ENCODE measurements at regions not wholly inside any gene's neighbourhood (a gene's known extent, or its start where the extent isn't known, plus 50 kb on each side); places are given as distances from the start of the nearest gene placed in this dataset.

- no peak for TF ChIP-seq POLR2A (IDR thresholded peaks at IDR 0.05)
- no peak for TF ChIP-seq CTCF (IDR thresholded peaks at IDR 0.05)
- Histone ChIP-seq H3K4me3 (no peak overlapping the region), H3K36me3 (ENCODE audit: low read depth, missing control alignments) (no peaks in the 10 kb centered on the region), H3K27me3 (no peaks in the 10 kb centered on the region), H3K9me3 (no peaks in the 10 kb centered on the region), H3K4me1 (no peaks in the 10 kb centered on the region), H3K27ac (no peak overlapping the region)
- DNase-seq, result peak; percentile 32
- intact Hi-C loops (cut with DNase I; ENCODE audit: low total_unique reads), result no loop called here
- WGBS, 2 donors, result 56 to 66% methylated on average over 7 of the region's 7 CpGs
Observed at GRCh38 chr10:107481881-107482280, 317.4 kb upstream of the SORCS1 start.

- TF ChIP-seq POLR2A (IDR thresholded peaks at IDR 0.05) (no peak), CTCF (IDR thresholded peaks at IDR 0.05) (no peak)
- no peaks in the 10 kb centered on the region for H3K4me1 ChIP-seq
- no peaks in the 10 kb centered on the region for H3K36me3 ChIP-seq (ENCODE audit: low read depth, missing control alignments)
- no peak overlapping the region for H3K4me3 ChIP-seq
- no peak overlapping the region for H3K27ac ChIP-seq
- DNase-seq, result no peak
- WGBS, 2 donors, result 79 to 81% methylated on average over 6 of the region's 6 CpGs
- intact Hi-C loops (cut with DNase I; ENCODE audit: low total_unique reads), result no loop called here
- H3K9me3 ChIP-seq, result no peaks in the 10 kb centered on the region
- H3K27me3 ChIP-seq, result no peaks in the 10 kb centered on the region
Observed at GRCh38 chr10:107481224-107481623, 316.7 kb upstream of the SORCS1 start.

GRCh38 chr10:107480781-107481180 lies 316.3 kb upstream of the SORCS1 start:
- no peak overlapping the region for H3K27ac ChIP-seq
- no peak overlapping the region for H3K4me3 ChIP-seq
- intact Hi-C loops (cut with DNase I; ENCODE audit: low total_unique reads), result no loop called here
- DNase-seq, result no peak
- no peaks in the 10 kb centered on the region for H3K36me3 ChIP-seq (ENCODE audit: low read depth, missing control alignments)
- H3K4me1 ChIP-seq, result no peaks in the 10 kb centered on the region
- H3K9me3 ChIP-seq, result no peaks in the 10 kb centered on the region
- no peaks in the 10 kb centered on the region for H3K27me3 ChIP-seq
- TF ChIP-seq POLR2A (IDR thresholded peaks at IDR 0.05) (no peak), CTCF (IDR thresholded peaks at IDR 0.05) (no peak)

- H3K36me3 ChIP-seq (ENCODE audit: low read depth, missing control alignments), result no peaks in the 10 kb centered on the region
- intact Hi-C loops (cut with DNase I; ENCODE audit: low total_unique reads), result no loop called here
Observed at GRCh38 chr10:107477266-107477665, 312.8 kb upstream of the SORCS1 start.

More at GRCh38 chr10:107477266-107477665, 312.8 kb upstream of the SORCS1 start:
- no peak for DNase-seq
- Histone ChIP-seq H3K4me3 (no peak overlapping the region), H3K27me3 (no peaks in the 10 kb centered on the region), H3K27ac (no peak overlapping the region), H3K9me3 (no peaks in the 10 kb centered on the region), H3K4me1 (no peaks in the 10 kb centered on the region)
- TF ChIP-seq CTCF (IDR thresholded peaks at IDR 0.05), result no peak
- TF ChIP-seq POLR2A (IDR thresholded peaks at IDR 0.05), result no peak

All from testis (tissue), 2 donors.